RWPE2 (cell line): ENCODE measurements at regions not wholly inside any gene's neighbourhood (a gene's known extent, or its start where the extent isn't known, plus 50 kb on each side); places are given as distances from the start of the nearest gene placed in this dataset.
"Not testable (repeated sequence)": the region's sequence is repeated elsewhere in the genome, so short reads cannot be mapped to it uniquely, and the experiment has no call there.

Experiments
- ATAC-seq: fragments of 200-7000 bp; cut with Tn5 transposase; 3 replicates; pipeline ENCODE4 v1.9.1; 2021; ENCODE audit warnings: low read depth
- DNase-seq: peaks from one replicate; pipeline ENCODE4 v3.0.0-alpha.2; 2020; ENCODE audit warnings: low spot score
- H3K27ac ChIP-seq: fragments of 450-650 bp; 2 replicates; pipeline ENCODE4 v1.5.1; 2017; ENCODE audit warnings: mild to moderate bottlenecking; ENCODE audit not compliant: poor library complexity, severe bottlenecking
- H3K27me3 ChIP-seq: fragments of 250-450 bp; sonication (Bioruptor Pico); 2 replicates; pipeline ENCODE4 v1.5.1; 2021; ENCODE audit warnings: mild to moderate bottlenecking, moderate library complexity; ENCODE audit not compliant: insufficient read depth, poor library complexity, severe bottlenecking
- H3K36me3 ChIP-seq: fragments of 250-450 bp; sonication (Bioruptor Pico); 2 replicates; pipeline ENCODE4 v1.5.1; 2020; ENCODE audit warnings: low read depth, mild to moderate bottlenecking, moderate library complexity
- H3K4me1 ChIP-seq: fragments of 250-450 bp; sonication (Bioruptor Pico); 2 replicates; pipeline ENCODE4 v1.5.1; 2021; ENCODE audit warnings: mild to moderate bottlenecking, moderate library complexity; ENCODE audit not compliant: insufficient read depth, poor library complexity, severe bottlenecking
- H3K4me3 ChIP-seq: fragments of 250-450 bp; sonication (Bioruptor Pico); 2 replicates; pipeline ENCODE4 v1.5.1; 2021; ENCODE audit warnings: mild to moderate bottlenecking, moderate library complexity; ENCODE audit not compliant: severe bottlenecking
- H3K9me3 ChIP-seq: fragments of 250-450 bp; sonication (Bioruptor Pico); 2 replicates; pipeline ENCODE4 v1.5.1; 2021; ENCODE audit warnings: mild to moderate bottlenecking, moderate library complexity; ENCODE audit not compliant: severe bottlenecking
- CTCF ChIP-seq: fragments of 450-650 bp; IDR thresholded peaks from one replicate; pipeline ENCODE4 v1.5.1; 2017; ENCODE audit warnings: mild to moderate bottlenecking, moderate library complexity; ENCODE audit not compliant: poor library complexity, severe bottlenecking

DNA sequence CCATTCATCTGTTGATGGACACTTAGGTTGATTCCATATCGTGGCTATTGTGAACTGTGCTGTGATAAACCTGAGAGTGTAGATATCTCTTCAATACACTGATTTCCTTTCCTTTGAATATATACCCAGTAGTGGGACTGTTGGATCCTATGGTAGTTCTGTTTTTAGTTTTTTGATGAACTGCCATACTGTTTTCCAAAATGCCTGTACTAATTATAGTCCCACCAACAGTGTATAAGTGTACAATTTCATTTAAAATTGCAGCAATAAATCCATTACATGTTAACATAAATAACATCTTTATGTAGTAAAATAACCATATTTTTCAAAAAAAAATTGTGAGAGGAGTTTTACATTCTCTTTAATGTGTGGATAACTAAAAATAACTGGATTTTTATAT lies 65.0 kb upstream of the SYT9 start:
- ATAC-seq: no peak
- no peak for DNase-seq
- H3K36me3 ChIP-seq: no peaks in the 10 kb centered on the region
- H3K27me3 ChIP-seq: no peaks in the 10 kb centered on the region
- TF ChIP-seq CTCF: no peak
- no peak overlapping the region for H3K27ac ChIP-seq
- no peaks in the 10 kb centered on the region for H3K9me3 ChIP-seq
- no peak overlapping the region for H3K4me3 ChIP-seq
- no peaks in the 10 kb centered on the region for H3K4me1 ChIP-seq

DNA sequence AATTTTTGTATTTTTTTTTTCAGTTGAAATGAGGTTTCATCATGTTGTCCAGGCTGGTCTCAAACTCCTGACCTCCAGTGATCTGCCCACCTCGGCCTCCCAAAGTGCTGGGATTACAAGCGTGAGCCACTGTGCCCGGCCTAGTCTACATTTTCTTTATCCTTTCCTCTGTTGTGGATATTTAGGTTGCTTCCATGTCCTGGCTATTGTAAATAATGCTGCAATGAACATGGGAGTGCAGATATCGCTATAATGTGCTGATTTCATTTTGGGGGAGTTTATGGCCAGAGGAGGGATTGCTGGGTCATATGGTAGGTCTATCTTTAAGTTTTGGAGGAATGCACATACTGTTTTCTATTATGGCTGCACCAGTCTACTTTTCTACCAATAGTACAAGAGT lies 58.9 kb upstream of the SYT9 start:
- ATAC-seq, DNase-seq, H3K4me1 ChIP-seq, H3K27ac ChIP-seq, H3K9me3 ChIP-seq, H3K4me3 ChIP-seq, H3K27me3 ChIP-seq, H3K36me3 ChIP-seq: not testable (repeated sequence)

DNA sequence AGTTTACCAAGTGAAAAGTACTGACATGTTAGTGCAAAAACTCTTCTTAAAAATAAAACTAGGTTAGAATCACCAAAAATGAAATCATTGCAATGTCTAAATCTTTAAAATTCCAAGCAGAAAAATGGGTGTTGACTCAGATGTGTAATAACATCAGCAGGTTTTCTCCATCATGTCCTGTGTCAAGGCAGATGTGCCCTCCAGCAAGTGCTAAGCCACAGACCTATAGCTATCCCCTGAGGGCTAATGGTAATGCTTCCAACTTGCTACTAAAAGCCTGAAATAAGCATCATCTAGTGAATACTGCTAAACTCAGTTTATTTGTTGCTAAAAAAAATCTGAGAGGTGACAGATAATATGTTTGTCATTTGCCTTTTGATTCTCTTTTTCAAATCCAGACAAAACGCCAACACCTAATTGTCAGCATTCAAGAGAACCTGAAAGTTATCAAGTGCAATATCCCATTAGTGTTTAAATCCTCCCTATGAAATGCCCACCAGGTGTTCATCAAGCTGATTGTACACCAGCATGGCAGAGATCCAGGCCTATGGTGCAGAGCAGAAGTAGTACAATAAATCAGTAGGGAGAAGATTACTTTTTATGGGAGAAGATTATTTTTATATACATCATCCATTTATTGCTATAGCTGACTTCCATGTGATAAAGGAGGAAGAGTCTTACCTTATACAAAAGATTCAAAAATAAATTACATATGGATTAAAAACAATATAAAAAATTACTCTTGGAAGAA lies 55.1 kb upstream of the SYT9 start:
- no peak for ATAC-seq

GRCh38 chr11:7197469-7197868 lies 54.2 kb upstream of the SYT9 start:
- TF ChIP-seq CTCF: no peak
- Histone ChIP-seq H3K36me3 (no peaks in the 10 kb centered on the region), H3K27me3 (no peaks in the 10 kb centered on the region), H3K9me3 (no peaks in the 10 kb centered on the region), H3K4me1 (no peaks in the 10 kb centered on the region), H3K4me3 (no peak overlapping the region), H3K27ac (no peak overlapping the region)
- no peak for ATAC-seq
- DNase-seq: no peak

More for the DNA sequence above, 55.1 kb upstream of the SYT9 start:
- DNase-seq: no peak
- H3K4me3 ChIP-seq: no peak overlapping the region
- H3K4me1 ChIP-seq: no peaks in the 10 kb centered on the region
- no peaks in the 10 kb centered on the region for H3K9me3 ChIP-seq
- TF ChIP-seq CTCF: no peak
- no peak overlapping the region for H3K27ac ChIP-seq
- no peaks in the 10 kb centered on the region for H3K27me3 ChIP-seq
- no peaks in the 10 kb centered on the region for H3K36me3 ChIP-seq
